ENCODE measurements at regions not wholly inside any gene's neighbourhood (a gene's known extent, or its start where the extent isn't known, plus 50 kb on each side); places are given as distances from the start of the nearest gene placed in this dataset.

GRCh38 chrX:97666890-97667289 is 783.2 kb downstream of the RPA4 start:
- H3K36me3 ChIP-seq (ENCODE audit: insufficient read depth, low read length), result no peaks in the 10 kb centered on the region
- no peaks in the 10 kb centered on the region for H3K4me1 ChIP-seq (ENCODE audit: insufficient read depth, low read length, poor library complexity, severe bottlenecking)
- TF ChIP-seq, protein P1, sequence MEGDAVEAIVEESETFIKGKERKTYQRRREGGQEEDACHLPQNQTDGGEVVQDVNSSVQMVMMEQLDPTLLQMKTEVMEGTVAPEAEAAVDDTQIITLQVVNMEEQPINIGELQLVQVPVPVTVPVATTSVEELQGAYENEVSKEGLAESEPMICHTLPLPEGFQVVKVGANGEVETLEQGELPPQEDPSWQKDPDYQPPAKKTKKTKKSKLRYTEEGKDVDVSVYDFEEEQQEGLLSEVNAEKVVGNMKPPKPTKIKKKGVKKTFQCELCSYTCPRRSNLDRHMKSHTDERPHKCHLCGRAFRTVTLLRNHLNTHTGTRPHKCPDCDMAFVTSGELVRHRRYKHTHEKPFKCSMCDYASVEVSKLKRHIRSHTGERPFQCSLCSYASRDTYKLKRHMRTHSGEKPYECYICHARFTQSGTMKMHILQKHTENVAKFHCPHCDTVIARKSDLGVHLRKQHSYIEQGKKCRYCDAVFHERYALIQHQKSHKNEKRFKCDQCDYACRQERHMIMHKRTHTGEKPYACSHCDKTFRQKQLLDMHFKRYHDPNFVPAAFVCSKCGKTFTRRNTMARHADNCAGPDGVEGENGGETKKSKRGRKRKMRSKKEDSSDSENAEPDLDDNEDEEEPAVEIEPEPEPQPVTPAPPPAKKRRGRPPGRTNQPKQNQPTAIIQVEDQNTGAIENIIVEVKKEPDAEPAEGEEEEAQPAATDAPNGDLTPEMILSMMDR (conservative IDR thresholded peaks at IDR 0.05; ENCODE audit: low read length), result no peak
- TF ChIP-seq EZH2phosphoT487 (IDR thresholded peaks at IDR 0.05; ENCODE audit: borderline replicate concordance, low read depth, low read length), result no peak
- H3K9me2 ChIP-seq (ENCODE audit: insufficient read depth, low read length), result no peaks in the 10 kb centered on the region
- no peak for DNase-seq (ENCODE audit: low spot score)
- BruUV-seq (replicated peaks), result no TSS peak
- ChIA-PET CTCF (ENCODE audit: unreplicated experiment) (no interaction called here), POLR2A (interaction anchor here (0.6 kb wide), 1 partner anchor 41 kb away, joined by 3 read pairs; no protein-coding TSS in a partner anchor)
- H3K9me3 ChIP-seq (ENCODE audit: low read length), result no peaks in the 10 kb centered on the region
- H3K4me2 ChIP-seq (ENCODE audit: low read length), result no peak overlapping the region
- intact Hi-C loops (cut with micrococcal nuclease; ENCODE audit: unreplicated experiment), result no loop called here
- no peak overlapping the region for H2AFZ ChIP-seq (ENCODE audit: low read length)
- H3K4me3 ChIP-seq (ENCODE audit: low read depth, low read length, poor library complexity, severe bottlenecking), result no peak overlapping the region
- H3K79me2 ChIP-seq (ENCODE audit: insufficient read depth, low read depth, low read length), result no peaks in the 10 kb centered on the region
- H3K27ac ChIP-seq (ENCODE audit: low read depth, low read length, poor library complexity, severe bottlenecking), result no peak overlapping the region
- H4K20me1 ChIP-seq (ENCODE audit: insufficient read depth, low read length), result no peaks in the 10 kb centered on the region

GRCh38 chrX:97668126-97668525 is 784.4 kb downstream of the RPA4 start:
- no peaks in the 10 kb centered on the region for H3K36me3 ChIP-seq (ENCODE audit: insufficient read depth, low read length)
- no peaks in the 10 kb centered on the region for H3K4me1 ChIP-seq (ENCODE audit: insufficient read depth, low read length, poor library complexity, severe bottlenecking)
- no peak overlapping the region for H3K4me2 ChIP-seq (ENCODE audit: low read length)
- DNase-seq (ENCODE audit: low spot score), result no peak
- no TSS peak for BruUV-seq (replicated peaks)
- TF ChIP-seq EZH2phosphoT487 (IDR thresholded peaks at IDR 0.05; ENCODE audit: borderline replicate concordance, low read depth, low read length), result no peak
- TF ChIP-seq, protein P1 (conservative IDR thresholded peaks at IDR 0.05; ENCODE audit: low read length), result no peak
- no peaks in the 10 kb centered on the region for H3K79me2 ChIP-seq (ENCODE audit: insufficient read depth, low read depth, low read length)
- H3K4me3 ChIP-seq (ENCODE audit: low read depth, low read length, poor library complexity, severe bottlenecking), result no peak overlapping the region
- no peaks in the 10 kb centered on the region for H3K9me3 ChIP-seq (ENCODE audit: low read length)
- ChIA-PET CTCF (ENCODE audit: unreplicated experiment) (no interaction called here), POLR2A (no interaction called here)
- H4K20me1 ChIP-seq (ENCODE audit: insufficient read depth, low read length), result no peaks in the 10 kb centered on the region
- no peak overlapping the region for H2AFZ ChIP-seq (ENCODE audit: low read length)
- intact Hi-C loops (cut with micrococcal nuclease; ENCODE audit: unreplicated experiment), result no loop called here
- no peak overlapping the region for H3K27ac ChIP-seq (ENCODE audit: low read depth, low read length, poor library complexity, severe bottlenecking)
- H3K9me2 ChIP-seq (ENCODE audit: insufficient read depth, low read length), result no peaks in the 10 kb centered on the region

GRCh38 chrX:97672138-97672537 is 788.4 kb downstream of the RPA4 start:
- no peak overlapping the region for H3K4me3 ChIP-seq (ENCODE audit: low read depth, low read length, poor library complexity, severe bottlenecking)
- H3K9me2 ChIP-seq (ENCODE audit: insufficient read depth, low read length), result no peaks in the 10 kb centered on the region
- H3K36me3 ChIP-seq (ENCODE audit: insufficient read depth, low read length), result no peaks in the 10 kb centered on the region
- no peak overlapping the region for H3K4me2 ChIP-seq (ENCODE audit: low read length)
- CTCF ChIA-PET (ENCODE audit: unreplicated experiment), result no interaction called here
- H3K9me3 ChIP-seq (ENCODE audit: low read length), result no peaks in the 10 kb centered on the region
- H3K27ac ChIP-seq (ENCODE audit: low read depth, low read length, poor library complexity, severe bottlenecking), result no peak overlapping the region
- no peaks in the 10 kb centered on the region for H3K4me1 ChIP-seq (ENCODE audit: insufficient read depth, low read length, poor library complexity, severe bottlenecking)
- intact Hi-C loops (cut with micrococcal nuclease; ENCODE audit: unreplicated experiment), result no loop called here
- POLR2A ChIA-PET, result interaction anchor here (0.7 kb wide), 1 partner anchor 15 kb away, joined by 3 read pairs; no protein-coding TSS in a partner anchor
- no peaks in the 10 kb centered on the region for H4K20me1 ChIP-seq (ENCODE audit: insufficient read depth, low read length)
- BruUV-seq (replicated peaks), result no TSS peak
- no peak overlapping the region for H2AFZ ChIP-seq (ENCODE audit: low read length)
- no peak for DNase-seq (ENCODE audit: low spot score)
- no peaks in the 10 kb centered on the region for H3K79me2 ChIP-seq (ENCODE audit: insufficient read depth, low read depth, low read length)
- TF ChIP-seq EZH2phosphoT487 (IDR thresholded peaks at IDR 0.05; ENCODE audit: borderline replicate concordance, low read depth, low read length), result no peak
- TF ChIP-seq, protein P1 (conservative IDR thresholded peaks at IDR 0.05; ENCODE audit: low read length), result no peak
